EL (cell line): ENCODE measurements at regions not wholly inside any gene's neighbourhood (a gene's known extent, or its start where the extent isn't known, plus 50 kb on each side); places are given as distances from the start of the nearest gene placed in this dataset.

Source experiments
- DNase-seq: peaks from one replicate; pipeline ENCODE4 v3.0.0-alpha.2; 2016

DNA sequence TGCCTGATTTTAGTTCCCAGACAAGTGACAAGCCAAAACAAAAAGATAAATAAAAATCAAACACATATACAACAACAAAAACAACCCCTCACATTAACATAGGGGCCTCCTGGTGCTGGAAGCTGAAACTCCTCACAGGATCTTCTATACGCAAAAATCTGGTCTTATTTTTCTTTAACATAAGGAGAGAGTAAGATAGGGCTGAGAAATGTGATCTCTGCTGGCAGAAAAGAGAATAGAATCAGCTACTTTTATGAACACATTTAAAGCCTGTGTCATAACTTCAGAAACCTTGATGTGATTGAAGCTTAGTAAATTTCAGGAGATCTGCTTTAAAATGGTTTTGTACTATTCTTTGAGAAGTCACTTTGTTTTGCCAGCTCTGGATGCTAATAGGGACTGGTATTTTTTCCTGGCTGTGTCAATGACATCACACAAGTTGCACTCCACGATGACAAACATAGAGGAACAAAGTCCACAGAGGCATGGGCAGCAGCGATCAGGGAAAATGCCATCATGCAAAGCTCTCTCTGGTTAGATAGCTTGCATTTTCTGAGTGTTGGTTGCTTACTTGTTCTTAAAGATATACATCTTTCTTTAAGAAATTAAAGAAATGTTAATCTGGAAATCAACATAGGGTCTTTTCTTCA lies 176.6 kb upstream of the SP4 start:
- DNase-seq = no peak

DNA sequence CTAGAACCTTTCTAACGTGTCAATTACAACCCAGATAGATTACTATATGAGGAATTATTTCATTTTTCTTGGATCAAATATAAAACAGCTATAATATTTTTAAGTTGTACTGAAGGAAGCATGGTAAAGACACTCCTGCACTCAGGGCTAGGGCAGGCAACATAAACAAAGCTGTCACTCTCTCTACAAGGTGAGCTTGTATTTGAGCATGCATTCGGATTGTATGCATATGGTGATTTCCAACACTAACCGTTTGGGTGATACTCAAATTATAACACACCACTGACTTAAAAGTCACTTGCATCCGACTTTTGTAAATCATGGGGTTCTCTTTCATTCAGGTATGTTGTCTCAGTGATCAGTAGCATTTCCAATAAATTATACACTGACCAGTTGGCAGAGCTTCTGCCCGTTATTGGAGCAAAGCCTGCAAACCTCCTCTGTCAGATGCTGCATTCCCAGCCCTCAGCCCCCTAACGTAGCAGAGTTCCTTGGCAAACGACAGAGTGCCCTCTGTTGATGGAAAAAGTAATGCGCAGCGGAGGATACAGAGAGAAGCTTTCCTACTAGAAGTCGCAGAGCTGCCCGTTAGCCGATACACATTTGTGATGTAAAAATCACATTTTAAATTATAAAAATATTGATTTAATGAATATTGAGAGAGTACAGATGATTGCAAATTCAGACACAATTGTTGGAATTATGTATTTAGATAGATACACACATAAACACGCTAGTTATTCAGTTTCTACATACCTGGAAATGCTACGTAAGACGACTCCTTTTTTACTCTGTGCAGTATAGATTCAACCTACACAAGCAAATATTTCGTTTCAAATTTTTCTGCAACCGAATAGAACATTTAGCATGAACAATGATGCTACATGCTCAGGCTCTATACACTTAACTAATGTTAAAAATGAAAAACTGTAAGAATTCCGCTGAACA lies 173.9 kb upstream of the SP4 start:
- peak; percentile 53 for DNase-seq

DNA sequence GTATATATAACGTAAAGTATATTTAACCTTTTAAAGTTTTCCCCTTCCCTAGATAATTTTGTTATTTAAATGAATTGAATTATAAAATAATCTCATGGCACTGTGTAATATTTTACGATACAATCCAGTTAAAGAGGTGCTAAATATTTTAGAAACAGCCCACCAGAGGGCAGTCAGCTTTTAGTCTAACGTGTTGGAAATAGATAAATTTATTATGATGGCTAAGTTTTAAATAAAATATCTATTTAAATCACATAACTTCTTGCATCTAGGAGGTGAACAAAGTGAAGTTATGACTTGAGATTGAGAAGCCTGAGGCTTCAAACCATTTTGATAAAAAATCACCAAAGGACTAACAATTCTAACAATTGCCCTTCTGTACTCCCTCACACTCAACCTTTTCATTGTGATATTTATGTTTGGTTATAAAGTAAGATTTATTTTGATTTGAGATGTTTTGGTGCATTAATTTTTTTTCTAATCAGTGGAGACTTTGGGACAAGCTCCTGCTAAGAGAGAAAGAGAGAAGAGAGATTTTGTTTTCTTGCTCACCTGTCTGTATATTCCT lies 171.5 kb upstream of the SP4 start:
- peak; percentile 23 for DNase-seq

DNA sequence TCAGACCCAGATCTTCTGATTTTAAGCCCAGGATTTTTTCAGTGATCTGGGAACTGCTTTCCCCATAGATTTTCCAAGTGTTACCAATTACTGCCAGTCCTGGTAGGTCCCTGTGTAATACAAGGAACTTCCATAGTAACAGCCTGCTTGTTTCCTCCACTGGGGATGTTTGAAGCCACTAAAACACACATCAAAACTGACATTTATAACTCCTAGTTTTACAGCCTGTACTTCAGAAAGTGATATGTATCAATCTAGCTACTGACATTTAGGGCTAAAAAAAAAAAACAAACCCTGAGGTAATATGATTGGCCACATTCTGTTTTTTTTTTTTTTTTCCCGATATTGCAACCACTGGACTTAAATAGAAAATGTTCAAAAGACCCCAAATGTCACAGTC lies 166.9 kb upstream of the SP4 start:
- DNase-seq = no peak

DNA sequence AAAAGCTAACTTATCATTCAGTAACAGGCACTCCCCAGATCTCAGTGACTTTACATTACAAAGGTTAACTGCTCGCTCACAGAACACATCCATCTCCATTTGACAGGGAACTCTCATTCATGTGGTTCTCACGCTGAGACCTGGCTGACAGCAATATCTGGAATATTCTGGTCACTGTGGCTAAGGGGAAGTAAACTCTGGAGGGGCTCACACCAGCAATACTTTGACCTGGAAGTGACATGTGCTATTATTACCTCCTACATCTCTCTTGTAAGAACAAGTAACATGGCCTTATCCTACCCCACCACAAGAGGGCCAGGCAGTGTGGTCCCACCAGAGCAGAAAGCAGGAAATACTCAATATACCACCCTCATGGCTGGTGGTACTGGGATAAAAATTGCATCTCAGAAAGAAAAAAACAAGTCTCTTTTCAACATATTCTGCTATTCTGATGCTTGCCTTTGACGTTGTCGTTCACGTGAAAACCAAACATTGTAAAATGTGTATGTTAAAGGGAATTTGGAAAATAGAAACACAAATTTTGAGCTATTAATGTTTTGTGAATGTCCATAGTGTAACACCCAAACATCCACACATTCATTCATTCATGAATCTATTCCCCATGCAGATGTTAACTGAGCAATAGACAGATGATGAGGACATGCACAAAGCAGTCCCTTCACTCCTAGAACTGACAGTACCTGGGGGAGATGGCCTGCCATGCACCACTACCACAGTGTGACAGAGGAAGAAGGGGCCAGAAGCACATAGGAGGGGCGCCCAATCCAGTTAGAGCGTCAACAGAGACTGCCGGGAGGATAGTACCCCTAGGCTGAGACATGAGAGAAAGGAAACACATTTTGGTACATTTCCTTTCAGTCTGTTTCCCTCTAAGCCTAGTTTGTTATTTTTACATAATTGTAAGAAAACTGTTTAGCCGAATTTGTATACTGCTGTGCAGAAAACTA lies 166.0 kb upstream of the SP4 start:
- peak; percentile 40 for DNase-seq

DNA sequence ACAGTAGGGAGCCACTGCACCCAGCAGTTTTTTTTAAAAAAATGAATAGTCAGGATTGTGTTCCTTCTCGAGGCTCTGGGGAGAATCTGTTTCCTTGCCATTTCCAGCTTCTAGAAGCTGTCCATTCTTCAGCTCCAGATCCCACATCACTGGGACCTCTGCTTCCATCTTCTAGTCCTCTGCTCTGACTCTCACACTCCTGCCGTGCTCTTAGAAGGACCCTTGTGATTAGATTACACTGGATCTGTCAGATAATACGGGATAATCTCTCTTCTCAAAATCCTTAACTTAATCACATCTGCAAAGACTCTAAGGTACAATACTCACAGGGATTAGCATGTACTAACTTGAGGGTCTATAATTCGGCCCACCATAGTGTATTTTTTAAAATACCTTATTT lies 158.9 kb upstream of the SP4 start:
- DNase-seq = no peak

DNA sequence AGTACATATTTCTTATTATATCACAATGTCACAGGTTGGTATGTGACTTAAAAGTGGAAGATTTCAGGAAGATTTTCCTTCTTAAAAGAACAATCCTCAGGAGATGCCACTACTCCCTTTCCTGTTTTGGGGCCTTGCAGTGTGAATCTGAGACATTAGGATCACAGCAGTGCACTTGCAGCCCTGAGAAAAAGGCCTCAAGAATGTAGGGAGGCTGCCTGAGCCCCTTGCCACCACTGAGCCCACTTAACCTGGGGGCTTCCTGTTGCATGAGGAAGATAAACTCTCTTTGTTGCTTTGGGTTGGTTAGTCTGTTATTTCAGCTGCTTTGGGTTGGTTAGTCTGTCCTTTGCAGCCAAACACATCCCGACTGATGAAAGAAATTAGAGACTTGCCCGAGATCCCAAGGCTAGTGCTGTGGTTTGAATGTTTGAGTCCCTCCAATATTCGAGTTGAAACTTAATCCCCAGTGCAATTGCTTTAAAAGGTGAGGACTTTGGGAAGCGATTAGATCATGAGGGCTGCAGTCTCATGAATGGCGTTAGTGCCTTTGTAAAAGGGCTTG lies 151.3 kb upstream of the SP4 start:
- no peak for DNase-seq

DNA sequence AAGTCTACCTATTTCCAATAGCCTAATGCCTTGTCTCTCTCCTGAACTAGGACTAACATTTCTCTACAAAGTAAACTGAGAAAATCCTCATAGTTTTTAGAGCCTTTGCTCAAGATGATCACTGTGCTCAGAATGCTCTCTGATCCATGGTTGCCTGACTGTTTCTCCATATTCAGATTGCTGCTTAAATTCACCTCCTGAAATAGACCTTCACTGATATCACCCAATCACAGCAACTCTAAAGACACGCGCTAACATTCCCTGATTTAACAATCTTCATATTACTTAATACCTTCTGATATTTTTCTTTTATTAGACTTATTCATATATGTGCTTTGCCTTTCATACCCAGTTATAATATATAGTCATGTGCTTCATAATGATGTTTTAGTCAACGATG lies 148.9 kb upstream of the SP4 start:
- DNase-seq = no peak

DNA sequence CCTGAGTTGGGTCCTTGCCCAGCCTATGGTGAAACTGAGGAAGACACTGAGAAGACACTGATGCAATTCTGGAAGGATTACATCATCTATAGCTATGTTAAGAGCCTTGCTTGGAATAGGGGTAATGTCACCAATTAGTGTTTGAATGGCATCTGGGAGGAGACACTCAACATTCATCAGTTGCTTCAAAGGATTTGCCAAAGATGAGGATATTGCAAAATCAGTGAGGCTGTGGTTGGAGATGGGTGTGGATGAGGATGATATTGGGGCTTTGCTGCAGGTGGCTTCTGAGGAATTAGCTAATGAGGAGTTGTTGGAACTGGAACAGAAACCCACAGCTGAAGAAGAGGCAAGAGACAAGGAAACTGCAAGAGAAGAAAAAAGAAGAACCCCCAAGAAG lies 146.7 kb upstream of the SP4 start:
- DNase-seq = no peak

DNA sequence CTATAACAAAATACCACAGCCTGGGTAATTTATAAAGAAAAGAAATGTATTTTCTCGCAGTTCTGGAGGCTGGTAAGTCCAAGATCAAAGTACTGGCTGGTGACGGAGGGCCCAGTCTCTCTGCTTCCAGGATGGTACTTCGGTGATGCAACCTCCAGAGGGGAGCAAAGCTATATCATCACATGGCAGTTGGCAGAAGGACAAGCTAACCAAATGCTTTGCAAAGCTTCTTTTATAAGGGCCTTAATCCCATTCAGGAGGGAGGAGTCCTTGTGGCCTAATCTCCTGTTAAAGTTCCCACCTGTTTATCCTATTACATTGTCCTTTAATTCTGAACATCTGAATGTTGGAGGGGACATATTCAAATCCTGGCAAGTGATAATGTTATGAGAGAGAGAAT lies 134.1 kb upstream of the SP4 start:
- DNase-seq = no peak

DNA sequence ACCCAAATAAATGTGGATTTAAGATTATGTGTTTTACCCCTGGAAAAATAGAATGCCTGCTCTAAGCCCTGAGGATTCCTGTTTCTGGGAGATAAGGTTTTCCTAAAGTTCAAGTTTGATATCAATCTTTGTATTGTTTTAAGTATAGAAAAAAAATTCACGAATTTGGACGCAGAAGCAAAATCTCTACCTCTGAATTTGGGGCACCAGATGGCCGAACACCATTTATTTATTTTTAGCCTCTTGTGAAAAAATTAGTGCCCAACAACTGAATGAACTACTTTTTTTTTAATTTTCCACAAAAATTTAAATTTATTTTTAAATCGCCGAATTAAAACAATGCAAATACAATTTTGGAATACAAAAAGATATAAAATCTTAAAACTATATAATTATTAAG lies 128.1 kb upstream of the SP4 start:
- DNase-seq = no peak

DNA sequence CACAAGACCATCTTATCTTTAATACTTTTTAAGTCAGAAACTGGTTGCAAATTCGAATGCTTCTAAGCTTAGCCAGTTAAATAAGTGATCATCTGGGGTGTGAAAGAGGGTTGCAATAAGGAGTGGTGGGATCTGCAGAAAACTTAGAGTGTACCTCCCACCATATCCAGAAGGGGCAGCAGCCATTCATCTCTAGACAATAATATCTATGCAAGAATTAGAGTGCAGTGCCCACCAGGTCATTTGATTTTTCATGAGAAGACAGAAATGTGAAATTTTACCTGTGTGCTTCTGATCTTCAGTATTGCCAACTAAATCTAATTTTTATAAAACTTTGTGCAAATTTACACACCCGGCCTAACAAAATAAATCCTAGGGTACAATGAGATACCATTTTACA lies 127.2 kb upstream of the SP4 start:
- DNase-seq = no peak

DNA sequence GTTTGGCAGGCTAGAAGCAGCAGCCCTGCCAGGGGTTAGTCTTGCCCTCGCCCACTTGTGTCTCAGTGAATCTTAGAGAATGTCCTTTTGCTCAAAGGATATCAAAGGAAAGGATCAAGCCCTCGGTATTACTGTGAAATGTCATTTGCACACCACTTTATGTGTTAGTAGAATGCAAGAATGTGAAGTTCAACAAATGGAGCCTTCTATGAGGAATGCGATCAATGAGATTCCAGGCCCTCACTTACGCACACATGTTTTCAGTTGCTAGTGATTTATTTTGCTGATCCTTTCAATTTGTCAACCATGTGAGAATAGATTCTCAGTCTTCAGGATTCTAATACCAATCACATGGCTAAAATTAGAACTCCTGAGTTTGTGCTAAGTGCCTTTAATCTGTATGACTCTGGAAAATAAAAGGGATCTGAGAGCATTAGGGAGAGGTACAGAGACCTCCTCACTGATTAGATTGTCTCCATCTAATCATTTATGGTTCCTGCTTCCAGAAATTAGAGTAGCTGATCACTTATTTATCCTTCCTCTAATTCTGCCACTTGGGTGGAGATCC lies 123.0 kb upstream of the SP4 start:
- no peak for DNase-seq

DNA sequence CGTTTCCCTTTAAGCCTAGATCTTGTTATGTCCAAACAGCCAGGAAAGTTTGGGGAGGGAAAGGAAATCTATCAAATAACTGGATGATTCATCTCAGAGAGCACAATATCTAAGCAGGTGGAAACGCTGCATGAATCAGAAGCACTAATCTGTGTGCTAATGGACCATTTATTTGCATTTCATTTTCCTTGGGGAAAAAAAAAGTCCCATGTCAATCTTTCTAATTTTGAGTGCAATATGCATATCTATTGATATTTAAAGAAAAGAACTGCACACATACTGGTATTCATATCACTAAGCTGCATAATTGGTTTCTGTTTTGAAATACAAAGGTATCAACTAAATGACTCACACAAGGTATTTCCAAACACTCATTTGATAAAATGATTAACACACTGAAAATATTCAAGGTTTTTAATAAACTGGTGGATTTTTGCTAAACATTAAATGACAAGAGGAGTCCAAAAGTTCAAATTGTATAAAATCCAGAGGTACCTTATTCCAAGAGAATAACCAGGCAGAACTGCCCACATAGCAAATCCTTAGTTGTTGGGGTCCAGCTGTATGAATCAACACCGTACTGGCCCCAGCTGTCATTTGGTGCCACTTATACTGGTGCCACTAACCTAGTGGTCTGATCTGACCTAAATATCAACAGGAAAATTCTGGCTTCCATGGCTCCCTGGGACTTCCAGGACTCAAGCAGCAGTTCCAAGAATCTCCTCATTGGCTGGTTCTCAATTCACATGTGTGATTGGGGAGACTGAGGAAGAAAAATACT lies 122.2 kb upstream of the SP4 start:
- no peak for DNase-seq

DNA sequence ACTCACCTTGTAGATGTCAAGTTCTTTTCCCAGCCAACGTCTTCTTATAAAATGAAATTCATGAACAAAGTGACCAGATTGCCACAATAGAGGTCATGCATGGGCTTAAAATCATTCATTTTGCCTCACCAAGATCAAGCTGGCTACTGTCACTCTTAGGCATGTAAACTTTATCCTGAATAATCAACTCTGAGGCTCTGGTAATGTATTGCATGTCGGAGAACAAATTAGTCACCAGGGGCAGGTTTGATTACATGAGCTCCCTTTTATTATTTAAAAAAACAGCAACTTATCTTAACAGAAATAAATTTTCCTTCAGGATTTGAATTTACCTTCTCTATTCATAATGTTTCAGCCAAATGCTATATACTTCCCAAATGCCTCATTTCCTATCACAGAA lies 112.9 kb upstream of the SP4 start:
- DNase-seq = no peak

DNA sequence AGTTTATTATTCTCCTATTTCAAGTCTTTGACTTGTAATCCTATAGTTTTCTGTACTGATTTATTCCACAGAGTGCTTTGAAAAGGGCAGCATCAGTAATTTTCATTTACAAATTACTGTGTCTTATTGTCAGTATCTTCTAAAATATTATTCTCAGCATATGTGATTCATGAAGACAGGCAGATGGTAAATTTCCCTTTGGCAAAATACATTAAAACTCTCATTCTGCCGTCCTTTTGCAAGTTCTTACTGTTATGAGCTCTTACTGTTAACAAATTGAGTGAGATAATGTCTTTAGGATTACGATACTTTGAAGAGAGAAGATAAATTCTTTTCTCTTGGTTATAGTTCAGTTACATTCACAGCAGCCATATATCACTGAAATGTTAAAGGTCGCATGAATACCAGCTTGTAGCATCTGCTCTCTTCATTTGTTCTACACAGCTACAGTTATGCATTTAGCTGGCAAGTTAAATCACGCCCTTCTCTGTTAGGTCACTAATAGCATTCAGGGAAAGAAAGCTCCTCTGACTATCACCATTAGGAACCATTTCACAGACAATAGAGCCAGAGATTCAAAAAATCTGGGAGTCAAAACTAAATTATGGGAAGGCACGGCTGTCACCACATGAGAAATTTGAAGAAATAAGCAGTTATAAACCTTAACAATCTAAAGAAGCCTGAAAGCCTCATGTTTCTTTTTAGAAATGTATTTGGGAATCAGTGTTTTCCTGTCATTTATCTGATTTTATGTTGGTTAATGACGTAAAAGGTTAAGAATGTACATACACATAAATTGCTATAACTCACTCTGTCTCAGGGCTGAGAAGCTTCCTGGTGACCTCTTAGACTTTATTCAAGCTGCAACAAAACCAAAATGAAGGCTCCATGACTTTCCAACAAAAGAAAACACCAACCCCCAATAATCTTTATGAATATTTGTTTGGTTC lies 109.6 kb upstream of the SP4 start:
- peak; percentile 56 for DNase-seq

DNA sequence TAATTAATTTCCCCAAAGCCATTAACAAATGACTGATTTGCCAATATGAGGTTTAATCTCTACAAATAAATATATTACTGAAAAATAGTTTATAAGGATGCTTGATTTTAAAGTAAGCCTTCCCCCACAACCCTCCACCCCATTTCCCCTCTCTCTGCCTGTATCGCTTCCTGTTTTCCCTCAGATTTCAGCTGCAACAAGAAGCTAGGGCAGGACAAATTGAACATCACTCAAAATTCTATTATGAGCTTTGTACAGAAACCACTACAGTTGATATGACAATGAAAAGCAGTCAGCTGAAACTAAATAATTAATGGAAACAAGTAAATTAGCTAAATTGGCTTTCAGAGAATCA lies 109.0 kb upstream of the SP4 start:
- DNase-seq = no peak

DNA sequence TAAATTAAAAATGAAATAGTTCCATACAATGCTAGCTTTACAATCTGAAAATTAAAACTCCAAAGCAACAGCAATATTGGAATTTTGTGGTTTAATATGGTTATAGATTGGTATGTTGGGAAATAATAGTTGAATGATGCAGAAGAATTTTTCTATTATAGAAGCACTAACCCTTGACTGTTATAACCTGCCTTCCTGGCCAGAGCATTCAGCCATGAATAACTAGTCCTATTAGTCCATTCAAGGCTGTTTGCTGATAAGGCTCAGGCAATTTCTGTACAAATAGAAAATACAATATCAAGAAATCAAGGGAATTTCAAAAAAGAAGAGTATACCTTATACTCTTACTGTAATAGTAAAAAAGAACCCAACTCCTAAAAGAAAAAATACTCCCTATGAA lies 101.6 kb upstream of the SP4 start:
- no peak for DNase-seq

DNA sequence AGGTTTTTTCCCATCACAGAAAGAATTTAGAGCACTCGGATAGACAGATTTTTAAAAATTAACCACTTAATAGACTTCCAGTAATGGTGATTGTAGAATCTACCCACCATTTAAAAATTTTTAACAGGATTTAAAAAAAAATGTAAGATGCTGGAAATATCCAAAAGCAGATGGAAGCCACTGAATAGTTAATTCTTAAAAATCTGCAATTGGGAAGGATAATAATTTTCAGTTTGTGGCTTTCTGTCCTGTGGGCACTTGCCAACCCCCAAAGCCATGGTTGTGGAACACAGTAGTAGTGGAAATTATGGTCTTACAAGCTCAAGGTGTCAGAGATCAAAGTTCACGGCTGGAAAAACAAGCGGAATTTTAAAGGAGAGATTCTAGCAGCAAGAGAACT lies 101.0 kb upstream of the SP4 start:
- no peak for DNase-seq
